PC-9 (cell line): ENCODE measurements at regions not wholly inside any gene's neighbourhood (a gene's known extent, or its start where the extent isn't known, plus 50 kb on each side); places are given as distances from the start of the nearest gene placed in this dataset.

Source experiments
- EZH2 ChIP-seq: fragments of 200-600 bp; sonication (generic); IDR thresholded peaks from 2 replicates; pipeline ENCODE4 v1.8.0; 2017; ENCODE audit warnings: antibody characterized with exemption, low read depth
- TF ChIP-seq, protein P1 (sequence below): fragments of 200-600 bp; sonication (generic); conservative IDR thresholded peaks from 2 replicates; pipeline ENCODE4 v1.6.1; 2017; ENCODE audit warnings: mixed run types, antibody characterized with exemption, mild to moderate bottlenecking, moderate library complexity

DNA sequence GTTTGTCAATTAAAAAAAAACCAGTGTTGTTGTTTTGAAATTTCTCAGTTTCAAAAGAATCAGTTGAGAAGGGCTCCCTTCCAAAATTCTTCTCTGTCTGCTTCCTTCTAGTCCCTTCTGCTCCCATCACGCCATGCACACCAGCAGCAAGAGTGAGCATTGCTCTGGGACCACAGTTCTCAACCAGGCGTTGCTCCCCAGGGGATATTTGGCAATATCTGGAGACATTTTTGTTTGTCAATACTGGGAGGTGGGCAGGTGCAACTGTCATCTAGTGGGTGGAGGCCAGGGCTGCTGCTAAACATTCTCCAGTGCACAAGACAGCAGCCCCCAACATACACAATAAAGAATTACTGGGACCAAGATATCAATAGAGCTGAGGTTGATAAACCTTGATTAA, 74.8 kb upstream of the EGFL6 start:
- TF ChIP-seq, protein P1, sequence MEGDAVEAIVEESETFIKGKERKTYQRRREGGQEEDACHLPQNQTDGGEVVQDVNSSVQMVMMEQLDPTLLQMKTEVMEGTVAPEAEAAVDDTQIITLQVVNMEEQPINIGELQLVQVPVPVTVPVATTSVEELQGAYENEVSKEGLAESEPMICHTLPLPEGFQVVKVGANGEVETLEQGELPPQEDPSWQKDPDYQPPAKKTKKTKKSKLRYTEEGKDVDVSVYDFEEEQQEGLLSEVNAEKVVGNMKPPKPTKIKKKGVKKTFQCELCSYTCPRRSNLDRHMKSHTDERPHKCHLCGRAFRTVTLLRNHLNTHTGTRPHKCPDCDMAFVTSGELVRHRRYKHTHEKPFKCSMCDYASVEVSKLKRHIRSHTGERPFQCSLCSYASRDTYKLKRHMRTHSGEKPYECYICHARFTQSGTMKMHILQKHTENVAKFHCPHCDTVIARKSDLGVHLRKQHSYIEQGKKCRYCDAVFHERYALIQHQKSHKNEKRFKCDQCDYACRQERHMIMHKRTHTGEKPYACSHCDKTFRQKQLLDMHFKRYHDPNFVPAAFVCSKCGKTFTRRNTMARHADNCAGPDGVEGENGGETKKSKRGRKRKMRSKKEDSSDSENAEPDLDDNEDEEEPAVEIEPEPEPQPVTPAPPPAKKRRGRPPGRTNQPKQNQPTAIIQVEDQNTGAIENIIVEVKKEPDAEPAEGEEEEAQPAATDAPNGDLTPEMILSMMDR: no peak
- TF ChIP-seq EZH2: no peak
